Prostate gland (tissue), 2 donors: ENCODE measurements at regions not wholly inside any gene's neighbourhood (a gene's known extent, or its start where the extent isn't known, plus 50 kb on each side); places are given as distances from the start of the nearest gene placed in this dataset.

Source experiments
- CTCF ChIP-seq, 4 experiments: fragments of 200-600 bp in 2 of 4; fragments of 450-650 bp in 2 of 4; sonication (generic) in 2 of 4; IDR thresholded peaks; 1 replicate in 3 of 4; 2 replicates in 1 of 4; pipeline ENCODE4 v1.5.1; 2016 to 2019; ENCODE audit warnings: antibody characterized with exemption in 4 of 4, mild to moderate bottlenecking in 2 of 4, moderate library complexity in 2 of 4
- POLR2A ChIP-seq: fragments of 450-650 bp; IDR thresholded peaks from one replicate; pipeline ENCODE4 v1.6.1; 2016; ENCODE audit warnings: antibody characterized with exemption, mild to moderate bottlenecking
- POLR2AphosphoS5 ChIP-seq: sonication (generic); formaldehyde crosslinking; IDR thresholded peaks from one replicate; pipeline ENCODE4 v1.6.1; 2017; ENCODE audit warnings: antibody characterized with exemption

DNA sequence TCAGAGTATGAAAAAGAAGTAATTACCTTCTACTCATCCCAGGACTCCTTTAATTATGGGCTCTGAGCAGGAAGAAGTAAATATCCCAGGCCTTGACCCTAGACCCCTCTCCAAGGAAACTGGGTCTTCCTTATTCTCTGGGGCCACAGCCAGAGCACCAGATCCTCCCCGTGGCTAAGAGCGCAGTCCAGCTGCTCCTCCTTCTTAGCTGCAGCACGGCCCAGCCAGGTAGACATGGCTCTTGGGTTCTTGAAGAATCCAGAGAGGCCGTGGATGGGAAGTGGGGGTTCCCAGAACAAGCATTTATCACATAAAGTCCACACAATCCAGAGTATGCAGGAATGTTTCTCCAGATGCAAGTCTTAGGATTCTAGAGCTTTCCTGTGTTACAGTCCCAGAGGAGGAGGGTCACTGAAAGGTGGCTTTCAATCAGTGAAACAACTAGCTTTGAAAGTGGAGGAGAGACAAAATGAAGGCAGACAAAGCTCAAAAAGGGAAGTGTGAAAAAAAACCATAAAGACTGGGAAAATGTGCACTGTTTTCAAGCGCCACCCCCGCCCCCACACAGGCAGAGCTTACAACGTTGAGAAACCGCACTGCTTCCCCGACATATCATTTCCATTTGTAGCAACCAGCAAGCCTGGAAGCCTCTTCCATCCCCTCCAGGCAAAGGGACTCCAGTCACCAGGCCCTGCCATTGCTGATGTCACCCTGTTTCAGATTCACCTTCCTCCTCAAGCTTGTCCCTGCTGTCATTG, 396.5 kb upstream of the MKI67 start:
- TF ChIP-seq POLR2A = no peak
- no peak for TF ChIP-seq CTCF (IDR thresholded peaks at IDR 0.05)
- no peak for TF ChIP-seq POLR2AphosphoS5
